ENCODE measurements at regions not wholly inside any gene's neighbourhood (a gene's known extent, or its start where the extent isn't known, plus 50 kb on each side); places are given as distances from the start of the nearest gene placed in this dataset.
A peak's percentile ranks its signal among the peaks of the same experiment; 100 is the strongest.
"Not testable (repeated sequence)": the region's sequence is repeated elsewhere in the genome, so short reads cannot be mapped to it uniquely, and the experiment has no call there.

DNA sequence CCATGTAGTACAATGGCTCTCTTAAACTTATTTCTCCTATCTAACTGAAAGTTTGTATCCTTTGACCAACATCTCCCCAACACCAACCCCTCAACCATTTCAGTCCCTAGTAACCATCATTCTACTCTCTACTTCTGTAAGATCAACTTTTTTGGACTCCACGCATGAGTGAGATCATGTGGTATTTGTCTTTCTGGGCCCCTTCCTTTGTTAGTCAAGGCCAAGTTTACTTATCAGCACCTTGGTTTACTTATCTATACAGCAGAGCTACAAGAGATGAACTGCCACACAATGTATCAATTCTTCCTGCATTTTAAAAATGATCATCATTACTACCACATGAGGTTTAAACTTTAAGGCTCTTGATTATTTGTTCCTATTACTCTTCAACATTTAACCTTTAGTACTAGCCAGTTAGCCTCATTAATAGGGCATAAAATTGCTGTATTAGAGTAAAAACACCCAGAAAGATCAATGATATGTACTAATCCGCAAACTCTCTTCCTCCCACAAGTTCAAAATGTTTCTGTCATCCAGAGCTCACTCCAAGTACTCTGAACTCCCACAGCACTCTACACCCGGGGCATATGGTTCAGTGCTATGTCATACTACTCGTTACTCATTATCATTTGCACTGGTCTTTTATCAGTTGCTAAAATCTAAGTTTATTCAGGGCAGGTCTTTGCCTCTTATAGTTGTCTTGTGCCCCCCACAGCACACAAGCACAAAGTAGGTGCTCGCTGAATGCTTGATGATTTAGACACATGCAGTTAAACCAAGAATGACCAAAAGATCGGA, 145.7 kb upstream of the ADAMTS3 start:
- Histone ChIP-seq H3K36me3 (ENCODE audit: control insufficient read depth, insufficient read depth, low read length) (no peaks in the 10 kb centered on the region), H3K4me3 (ENCODE audit: low read depth, low read length) (no peak overlapping the region), H3K27ac (ENCODE audit: low read depth, low read length) (no peak overlapping the region), H3K4me1 (ENCODE audit: control insufficient read depth, insufficient read depth, low read length) (no peaks in the 10 kb centered on the region), H3K9me3 (ENCODE audit: control insufficient read depth, insufficient read depth, low read length) (no peaks in the 10 kb centered on the region), H3K27me3 (ENCODE audit: control insufficient read depth, insufficient read depth, low read length) (no peaks in the 10 kb centered on the region)
- WGBS (ENCODE audit: insufficient coverage), result 90% methylated on average over 5 of the region's 6 CpGs
- no peak for DNase-seq (ENCODE audit: low read depth in 4 of 6, low spot score in 6 of 6)

DNA sequence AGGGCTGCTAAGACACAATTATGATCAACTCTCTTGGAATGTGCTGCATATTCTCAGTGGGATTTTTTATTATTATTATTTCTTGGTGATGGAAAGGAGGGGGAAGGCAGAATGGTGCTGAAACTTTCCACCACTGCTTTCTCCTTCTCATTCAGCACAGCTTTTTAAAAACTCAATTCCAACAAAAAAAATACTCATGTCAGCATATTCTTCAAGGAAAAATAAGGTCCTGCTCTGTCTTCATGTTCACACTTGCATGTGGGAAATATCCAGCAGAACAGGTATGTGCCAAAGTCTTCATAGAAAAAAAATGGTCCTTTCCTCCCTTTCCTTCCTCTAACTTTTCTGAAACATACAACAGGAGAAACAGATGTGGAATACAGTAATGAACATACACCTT, 144.0 kb upstream of the ADAMTS3 start:
- H3K4me3 ChIP-seq (ENCODE audit: low read depth, low read length), result no peak overlapping the region
- no peaks in the 10 kb centered on the region for H3K27me3 ChIP-seq (ENCODE audit: control insufficient read depth, insufficient read depth, low read length)

DNA sequence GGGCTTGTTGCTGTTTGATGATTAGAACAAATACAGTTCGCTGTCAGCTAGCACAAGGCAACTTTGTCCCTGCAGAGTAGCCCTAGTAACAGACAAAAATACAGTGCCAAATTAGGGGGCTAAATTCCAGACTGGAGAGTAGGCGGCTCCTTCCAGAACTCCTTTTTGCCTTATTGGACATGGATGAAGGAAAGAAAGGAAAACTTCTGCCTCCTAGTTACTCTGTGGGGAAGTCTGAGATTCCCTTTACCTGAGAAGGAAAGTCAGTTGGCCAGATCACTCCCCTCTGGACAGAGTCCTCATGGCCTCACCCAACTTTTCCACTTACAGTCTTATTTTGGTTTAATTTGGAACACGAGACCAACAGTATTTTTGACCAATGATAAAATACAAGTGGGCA, 140.5 kb upstream of the ADAMTS3 start:
- WGBS (ENCODE audit: insufficient coverage), result no CpG with 5 or more reads among the region's 3 CpGs
- H3K9me3 ChIP-seq (ENCODE audit: control insufficient read depth, insufficient read depth, low read length), result no peaks in the 10 kb centered on the region
- H3K27ac ChIP-seq (ENCODE audit: low read depth, low read length), result no peak overlapping the region
- DNase-seq (ENCODE audit: low read depth in 4 of 6, low spot score in 6 of 6), result peak in 1 of 6 donors; percentile 20
- no peak overlapping the region for H3K4me3 ChIP-seq (ENCODE audit: low read depth, low read length)
- H3K36me3 ChIP-seq (ENCODE audit: control insufficient read depth, insufficient read depth, low read length), result no peaks in the 10 kb centered on the region
- no peaks in the 10 kb centered on the region for H3K27me3 ChIP-seq (ENCODE audit: control insufficient read depth, insufficient read depth, low read length)
- H3K4me1 ChIP-seq (ENCODE audit: control insufficient read depth, insufficient read depth, low read length), result no peaks in the 10 kb centered on the region

More for the DNA sequence above, 144.0 kb upstream of the ADAMTS3 start:
- Histone ChIP-seq H3K36me3 (ENCODE audit: control insufficient read depth, insufficient read depth, low read length) (no peaks in the 10 kb centered on the region), H3K9me3 (ENCODE audit: control insufficient read depth, insufficient read depth, low read length) (no peaks in the 10 kb centered on the region), H3K27ac (ENCODE audit: low read depth, low read length) (no peak overlapping the region), H3K4me1 (ENCODE audit: control insufficient read depth, insufficient read depth, low read length) (no peaks in the 10 kb centered on the region)
- no peak for DNase-seq (ENCODE audit: low read depth in 4 of 6, low spot score in 6 of 6)

DNA sequence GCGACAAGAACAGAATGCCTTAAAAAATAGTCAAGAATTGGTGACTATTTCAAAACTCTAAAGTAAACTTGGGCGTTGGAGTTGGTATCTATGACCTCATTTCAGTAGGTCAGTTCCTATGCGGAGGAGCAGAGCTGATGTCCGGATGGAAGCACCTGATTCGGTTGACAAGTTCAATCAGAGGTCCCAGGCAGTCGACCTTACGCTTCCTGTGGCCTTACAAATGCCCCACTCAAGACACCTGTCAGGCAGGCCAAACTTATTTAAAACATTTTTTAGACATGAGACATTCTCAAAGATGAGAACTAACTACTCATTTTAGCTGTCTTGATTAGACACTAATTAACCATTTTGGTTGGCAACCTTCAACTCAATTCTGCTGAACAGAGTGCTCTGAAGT, 137.7 kb upstream of the ADAMTS3 start:
- Histone ChIP-seq H3K9me3 (ENCODE audit: control insufficient read depth, insufficient read depth, low read length) (no peaks in the 10 kb centered on the region), H3K4me1 (ENCODE audit: control insufficient read depth, insufficient read depth, low read length) (no peaks in the 10 kb centered on the region), H3K36me3 (ENCODE audit: control insufficient read depth, insufficient read depth, low read length) (no peaks in the 10 kb centered on the region), H3K27me3 (ENCODE audit: control insufficient read depth, insufficient read depth, low read length) (no peaks in the 10 kb centered on the region), H3K27ac (ENCODE audit: low read depth, low read length) (no peak overlapping the region), H3K4me3 (ENCODE audit: low read depth, low read length) (no peak overlapping the region)
- peak in 1 of 6 donors; percentile 2 for DNase-seq (ENCODE audit: low read depth in 4 of 6, low spot score in 6 of 6)
- WGBS (ENCODE audit: insufficient coverage), result 96% methylated on average over 7 of the region's 7 CpGs

DNA sequence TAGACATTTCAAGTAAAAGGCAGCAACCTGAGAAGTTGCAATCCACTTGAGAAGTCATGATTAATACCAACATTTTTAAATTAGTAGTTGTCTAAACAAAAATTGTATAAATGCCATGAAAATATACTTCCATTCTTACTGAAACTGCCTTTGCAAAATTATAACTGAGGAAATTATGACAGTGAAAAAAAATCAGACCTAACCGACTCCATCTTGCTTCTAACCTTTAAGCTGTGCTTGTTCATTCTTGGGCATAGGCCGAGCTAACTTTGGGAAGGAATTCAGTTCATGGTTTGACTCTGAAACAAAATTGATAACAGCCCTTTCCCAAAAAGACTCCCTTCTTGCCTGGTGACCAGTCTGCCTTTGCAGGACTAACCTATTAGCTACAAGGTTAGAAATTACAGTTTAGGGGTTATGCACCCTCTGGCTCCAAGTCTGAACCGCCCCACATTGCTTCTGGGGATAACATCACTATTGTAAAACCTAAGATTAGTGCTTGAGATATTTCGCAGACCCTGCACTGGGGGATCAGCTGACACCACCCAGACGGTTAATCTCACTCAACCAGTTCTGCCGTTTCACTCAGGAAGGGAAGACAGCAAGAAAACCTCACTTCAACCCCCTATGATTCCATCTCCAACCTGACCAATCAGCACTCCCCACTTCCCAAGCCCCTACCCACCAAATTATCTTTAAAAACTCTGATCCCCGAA, 136.1 kb upstream of the ADAMTS3 start:
- not testable (repeated sequence) for H3K4me3 ChIP-seq (ENCODE audit: low read depth, low read length); H3K27ac ChIP-seq (ENCODE audit: low read depth, low read length); DNase-seq (ENCODE audit: low read depth in 4 of 6, low spot score in 6 of 6); H3K27me3 ChIP-seq (ENCODE audit: control insufficient read depth, insufficient read depth, low read length); H3K4me1 ChIP-seq (ENCODE audit: control insufficient read depth, insufficient read depth, low read length); H3K9me3 ChIP-seq (ENCODE audit: control insufficient read depth, insufficient read depth, low read length); H3K36me3 ChIP-seq (ENCODE audit: control insufficient read depth, insufficient read depth, low read length)
- 77% methylated on average over 4 of the region's 7 CpGs for WGBS (ENCODE audit: insufficient coverage)

DNA sequence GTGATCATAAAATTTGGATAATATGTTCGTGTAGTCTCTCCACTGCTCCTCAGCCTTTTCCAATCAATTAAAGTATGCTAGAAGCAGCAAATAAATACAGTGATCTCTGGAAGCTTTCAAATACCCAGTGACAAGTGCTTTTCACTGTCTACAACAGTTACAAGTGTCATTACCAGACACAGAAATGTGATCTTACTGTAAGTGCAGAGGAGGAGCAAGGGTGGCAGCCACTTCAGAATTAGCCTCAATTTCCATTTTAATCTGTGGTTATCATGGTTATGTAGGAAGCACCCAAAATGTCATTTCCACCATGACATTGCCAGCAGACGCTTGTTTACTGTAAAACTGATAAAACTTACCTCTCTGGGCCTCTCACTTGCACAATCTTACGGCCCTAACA, 133.9 kb upstream of the ADAMTS3 start:
- Histone ChIP-seq H3K36me3 (ENCODE audit: control insufficient read depth, insufficient read depth, low read length) (no peaks in the 10 kb centered on the region), H3K9me3 (ENCODE audit: control insufficient read depth, insufficient read depth, low read length) (no peaks in the 10 kb centered on the region), H3K4me1 (ENCODE audit: control insufficient read depth, insufficient read depth, low read length) (no peaks in the 10 kb centered on the region), H3K27me3 (ENCODE audit: control insufficient read depth, insufficient read depth, low read length) (no peaks in the 10 kb centered on the region), H3K4me3 (ENCODE audit: low read depth, low read length) (no peak overlapping the region), H3K27ac (ENCODE audit: low read depth, low read length) (no peak overlapping the region)
- no CpG with 5 or more reads among the region's 3 CpGs for WGBS (ENCODE audit: insufficient coverage)
- no peak for DNase-seq (ENCODE audit: low read depth in 4 of 6, low spot score in 6 of 6)

DNA sequence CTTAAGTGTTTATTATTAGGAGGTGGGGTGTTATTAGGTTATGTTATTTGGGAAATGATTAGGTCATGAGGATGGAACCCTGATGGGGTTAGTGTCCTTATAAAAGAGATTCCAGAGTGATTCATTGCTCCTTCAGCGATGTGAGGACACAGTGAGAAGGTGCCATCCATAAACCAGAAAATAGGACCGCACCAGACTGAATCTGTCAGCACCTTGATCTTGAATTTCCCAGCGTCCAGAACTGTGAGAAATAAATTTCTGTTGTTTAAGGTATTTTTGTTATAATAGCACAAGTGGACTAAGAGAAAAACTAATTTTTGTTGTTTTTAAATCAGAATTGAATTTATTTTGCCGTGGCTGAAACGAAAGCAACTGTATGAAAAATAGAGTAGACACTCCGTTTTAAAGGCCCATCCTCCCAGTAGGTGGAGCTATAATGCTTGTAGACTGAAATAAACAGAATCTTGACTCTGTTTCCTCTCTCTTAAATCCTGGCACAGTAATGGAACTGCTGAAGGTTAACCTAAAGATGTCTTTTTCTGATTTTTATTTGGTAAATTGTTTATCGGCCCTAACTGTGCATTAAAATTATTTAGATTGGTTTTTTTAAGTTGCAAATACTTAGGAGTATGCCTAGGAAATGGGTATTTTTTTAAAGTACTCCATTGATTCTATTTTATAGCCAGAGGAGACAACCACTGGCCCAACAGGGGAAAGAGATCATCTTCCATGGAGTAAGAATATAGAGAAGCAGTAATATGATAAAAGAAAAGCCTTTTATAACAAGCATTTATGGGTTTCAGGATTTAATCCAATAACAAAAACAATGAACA, 133.2 kb upstream of the ADAMTS3 start:
- no peaks in the 10 kb centered on the region for H3K9me3 ChIP-seq (ENCODE audit: control insufficient read depth, insufficient read depth, low read length)
- peak overlapping the region; percentile 27 for H3K4me3 ChIP-seq (ENCODE audit: low read depth, low read length)
- H3K36me3 ChIP-seq (ENCODE audit: control insufficient read depth, insufficient read depth, low read length), result no peaks in the 10 kb centered on the region
- WGBS (ENCODE audit: insufficient coverage), result 27% methylated on average over 5 of the region's 7 CpGs
- no peak overlapping the region for H3K27ac ChIP-seq (ENCODE audit: low read depth, low read length)
- peak; percentile 12 to 76 (median 36) for DNase-seq (ENCODE audit: low read depth in 4 of 6, low spot score in 6 of 6)
- no peaks in the 10 kb centered on the region for H3K4me1 ChIP-seq (ENCODE audit: control insufficient read depth, insufficient read depth, low read length)
- H3K27me3 ChIP-seq (ENCODE audit: control insufficient read depth, insufficient read depth, low read length), result no peaks in the 10 kb centered on the region

DNA sequence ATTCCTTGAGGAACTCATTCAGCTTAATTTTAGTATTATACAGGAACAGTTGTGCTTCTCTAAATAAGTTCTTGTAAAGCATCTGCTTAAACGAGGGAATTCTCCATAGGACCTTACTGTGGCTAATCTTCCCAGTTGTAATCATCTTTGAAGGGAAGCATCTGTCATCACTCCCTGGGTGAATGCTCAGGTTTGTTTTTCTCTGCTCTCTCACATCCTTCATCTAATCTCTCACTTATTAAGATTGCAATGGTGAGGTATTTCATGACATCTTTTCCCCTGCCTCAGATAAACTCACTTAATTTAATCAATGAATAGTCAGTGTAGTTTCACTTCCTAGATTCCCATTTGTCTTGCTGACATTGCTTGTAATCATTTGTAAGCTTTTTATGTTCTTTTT, 121.8 kb upstream of the ADAMTS3 start:
- no peaks in the 10 kb centered on the region for H3K9me3 ChIP-seq (ENCODE audit: control insufficient read depth, insufficient read depth, low read length)
- no peaks in the 10 kb centered on the region for H3K27me3 ChIP-seq (ENCODE audit: control insufficient read depth, insufficient read depth, low read length)
- H3K4me1 ChIP-seq (ENCODE audit: control insufficient read depth, insufficient read depth, low read length), result no peaks in the 10 kb centered on the region
- no peaks in the 10 kb centered on the region for H3K36me3 ChIP-seq (ENCODE audit: control insufficient read depth, insufficient read depth, low read length)
- H3K4me3 ChIP-seq (ENCODE audit: low read depth, low read length), result no peak overlapping the region
- H3K27ac ChIP-seq (ENCODE audit: low read depth, low read length), result no peak overlapping the region
- DNase-seq (ENCODE audit: low read depth in 4 of 6, low spot score in 6 of 6), result peak in 1 of 6 donors; percentile 56
- no CpG with 5 or more reads among the region's 1 CpG for WGBS (ENCODE audit: insufficient coverage)

DNA sequence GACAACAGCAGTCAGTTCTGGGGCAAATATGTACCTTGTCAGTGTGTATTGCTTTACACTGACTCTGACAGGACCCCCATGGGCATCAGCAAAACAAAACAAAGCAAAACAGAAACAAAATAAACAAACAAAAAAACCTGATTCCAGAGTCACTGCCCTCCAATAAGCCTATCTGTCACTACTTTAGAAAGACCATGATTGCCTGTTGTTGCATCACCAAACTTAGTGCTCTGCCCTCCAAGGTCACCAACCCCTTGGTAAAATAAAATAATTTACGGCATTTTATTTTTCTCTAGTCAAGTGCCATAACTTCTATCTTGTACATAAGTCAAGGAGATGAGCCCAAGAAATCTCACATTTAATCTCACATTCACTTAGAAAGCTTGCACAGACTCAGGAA, 120.9 kb upstream of the ADAMTS3 start:
- WGBS (ENCODE audit: insufficient coverage), result no CpG with 5 or more reads among the region's 1 CpG
- no peak for DNase-seq (ENCODE audit: low read depth in 4 of 6, low spot score in 6 of 6)
- H3K9me3 ChIP-seq (ENCODE audit: control insufficient read depth, insufficient read depth, low read length), result no peaks in the 10 kb centered on the region
- no peak overlapping the region for H3K27ac ChIP-seq (ENCODE audit: low read depth, low read length)
- no peaks in the 10 kb centered on the region for H3K4me1 ChIP-seq (ENCODE audit: control insufficient read depth, insufficient read depth, low read length)
- H3K36me3 ChIP-seq (ENCODE audit: control insufficient read depth, insufficient read depth, low read length), result no peaks in the 10 kb centered on the region
- no peak overlapping the region for H3K4me3 ChIP-seq (ENCODE audit: low read depth, low read length)
- H3K27me3 ChIP-seq (ENCODE audit: control insufficient read depth, insufficient read depth, low read length), result no peaks in the 10 kb centered on the region

Data from spinal cord (tissue), 9 donors.